ENCODE measurements at regions not wholly inside any gene's neighbourhood (a gene's known extent, or its start where the extent isn't known, plus 50 kb on each side); places are given as distances from the start of the nearest gene placed in this dataset.

- Histone ChIP-seq H3K36me3 (ENCODE audit: control insufficient read depth in 2 of 2, insufficient read depth in 2 of 2, low read length in 1 of 2) (no peaks in the 10 kb centered on the region), H3K9me3 (ENCODE audit: control insufficient read depth in 2 of 2, insufficient read depth in 1 of 2, low read length in 1 of 2) (no peaks in the 10 kb centered on the region), H3K27ac (ENCODE audit: low read depth in 1 of 2, low read length in 1 of 2) (no peak overlapping the region), H3K27me3 (ENCODE audit: control insufficient read depth in 2 of 2, insufficient read depth in 1 of 2, low read length in 1 of 2) (no peaks in the 10 kb centered on the region), H3K4me3 (ENCODE audit: low read length in 2 of 2) (no peak overlapping the region), H3K4me1 (ENCODE audit: control insufficient read depth in 2 of 2, insufficient read depth in 2 of 2, low read length in 2 of 2) (no peaks in the 10 kb centered on the region)
- WGBS: 79% methylated on average over 4 of the region's 4 CpGs
- DNase-seq (ENCODE audit: low read depth in 6 of 9, low spot score in 9 of 9): no peak
Measured at GRCh38 chr12:105451798-105452197, 121.3 kb downstream of the C12orf75 start.

DNA sequence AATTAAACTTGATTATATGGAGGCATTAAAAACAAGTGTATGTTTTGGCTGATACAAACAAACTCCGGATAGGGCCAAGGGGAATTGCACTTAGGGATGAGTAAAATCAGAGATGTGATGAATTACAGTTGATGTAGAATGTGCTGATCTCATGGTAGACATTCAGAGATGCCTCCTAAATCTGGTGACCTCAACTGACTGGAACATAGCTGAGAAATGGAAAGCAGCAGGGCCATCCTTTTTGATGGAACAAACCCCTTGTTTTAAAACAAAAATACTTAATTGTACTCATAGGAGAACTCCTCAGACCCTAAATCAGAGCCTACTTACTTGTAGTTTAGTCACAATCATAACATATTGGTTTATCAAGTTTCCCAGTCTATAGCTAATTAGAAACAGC lies 122.8 kb downstream of the C12orf75 start:
- no peak overlapping the region for H3K27ac ChIP-seq (ENCODE audit: low read depth in 1 of 2, low read length in 1 of 2)
- DNase-seq (ENCODE audit: low read depth in 6 of 9, low spot score in 9 of 9): no peak
- no peaks in the 10 kb centered on the region for H3K27me3 ChIP-seq (ENCODE audit: control insufficient read depth in 2 of 2, insufficient read depth in 1 of 2, low read length in 1 of 2)
- H3K9me3 ChIP-seq (ENCODE audit: control insufficient read depth in 2 of 2, insufficient read depth in 1 of 2, low read length in 1 of 2): no peaks in the 10 kb centered on the region
- no peaks in the 10 kb centered on the region for H3K4me1 ChIP-seq (ENCODE audit: control insufficient read depth in 2 of 2, insufficient read depth in 2 of 2, low read length in 2 of 2)
- H3K4me3 ChIP-seq (ENCODE audit: low read length in 2 of 2): no peak overlapping the region
- 98% methylated on average over 1 of the region's 1 CpG for WGBS
- H3K36me3 ChIP-seq (ENCODE audit: control insufficient read depth in 2 of 2, insufficient read depth in 2 of 2, low read length in 1 of 2): no peaks in the 10 kb centered on the region

DNA sequence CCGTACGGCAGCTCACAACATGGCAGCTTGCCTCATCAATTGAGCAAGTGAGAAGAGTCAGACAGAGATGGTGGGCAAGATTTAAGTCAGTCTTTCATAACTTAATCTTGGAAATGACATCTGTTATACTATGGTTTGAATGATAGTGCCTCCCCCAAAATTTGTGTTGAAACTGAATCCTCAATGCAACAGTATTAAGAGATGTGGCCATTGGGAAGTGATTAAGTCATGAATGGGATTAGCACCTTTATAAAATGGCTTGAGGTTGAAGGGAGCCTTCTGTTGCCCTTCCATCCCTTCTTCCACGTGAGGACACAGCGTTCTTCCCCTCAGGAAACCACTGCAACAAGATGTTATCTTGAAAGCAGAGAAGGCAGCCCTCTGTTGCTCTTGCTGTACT lies 124.2 kb downstream of the C12orf75 start:
- H3K27me3 ChIP-seq (ENCODE audit: control insufficient read depth in 2 of 2, insufficient read depth in 1 of 2, low read length in 1 of 2): no peaks in the 10 kb centered on the region
- H3K36me3 ChIP-seq (ENCODE audit: control insufficient read depth in 2 of 2, insufficient read depth in 2 of 2, low read length in 1 of 2): no peaks in the 10 kb centered on the region
- H3K9me3 ChIP-seq (ENCODE audit: control insufficient read depth in 2 of 2, insufficient read depth in 1 of 2, low read length in 1 of 2): no peaks in the 10 kb centered on the region
- 43% methylated on average over 4 of the region's 4 CpGs for WGBS
- no peak for DNase-seq (ENCODE audit: low read depth in 6 of 9, low spot score in 9 of 9)
- H3K4me3 ChIP-seq (ENCODE audit: low read length in 2 of 2): no peak overlapping the region
- no peaks in the 10 kb centered on the region for H3K4me1 ChIP-seq (ENCODE audit: control insufficient read depth in 2 of 2, insufficient read depth in 2 of 2, low read length in 2 of 2)
- no peak overlapping the region for H3K27ac ChIP-seq (ENCODE audit: low read depth in 1 of 2, low read length in 1 of 2)

GRCh38 chr12:105455261-105455660 lies 124.8 kb downstream of the C12orf75 start:
- Histone ChIP-seq H3K9me3 (ENCODE audit: control insufficient read depth in 2 of 2, insufficient read depth in 1 of 2, low read length in 1 of 2) (no peaks in the 10 kb centered on the region), H3K27ac (ENCODE audit: low read depth in 1 of 2, low read length in 1 of 2) (no peak overlapping the region), H3K4me1 (ENCODE audit: control insufficient read depth in 2 of 2, insufficient read depth in 2 of 2, low read length in 2 of 2) (no peaks in the 10 kb centered on the region), H3K36me3 (ENCODE audit: control insufficient read depth in 2 of 2, insufficient read depth in 2 of 2, low read length in 1 of 2) (no peaks in the 10 kb centered on the region), H3K4me3 (ENCODE audit: low read length in 2 of 2) (no peak overlapping the region), H3K27me3 (ENCODE audit: control insufficient read depth in 2 of 2, insufficient read depth in 1 of 2, low read length in 1 of 2) (no peaks in the 10 kb centered on the region)
- 99% methylated on average over 3 of the region's 3 CpGs for WGBS
- DNase-seq (ENCODE audit: low read depth in 6 of 9, low spot score in 9 of 9): no peak

DNA sequence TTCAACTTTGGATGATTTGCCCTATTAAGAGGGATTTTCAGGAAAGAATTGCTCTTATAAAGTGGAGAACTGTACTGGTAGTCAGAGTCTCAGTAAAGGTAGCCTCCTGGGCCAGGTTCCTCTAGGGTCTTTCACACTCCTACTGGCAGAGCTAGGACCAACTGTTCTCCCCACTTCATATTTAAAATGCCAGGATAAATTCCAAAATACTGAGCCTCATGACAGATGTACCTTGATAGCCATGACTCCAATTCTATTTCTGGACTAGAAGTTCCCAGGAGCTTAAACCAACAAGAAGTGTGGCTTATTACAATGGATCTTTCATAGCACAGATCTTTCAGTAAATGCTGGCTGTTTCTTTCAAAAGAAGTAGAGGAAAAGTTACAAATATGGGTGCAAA lies 126.5 kb downstream of the C12orf75 start:
- Histone ChIP-seq H3K9me3 (ENCODE audit: control insufficient read depth in 2 of 2, insufficient read depth in 1 of 2, low read length in 1 of 2) (no peaks in the 10 kb centered on the region), H3K4me3 (ENCODE audit: low read length in 2 of 2) (no peak overlapping the region), H3K27me3 (ENCODE audit: control insufficient read depth in 2 of 2, insufficient read depth in 1 of 2, low read length in 1 of 2) (no peaks in the 10 kb centered on the region), H3K4me1 (ENCODE audit: control insufficient read depth in 2 of 2, insufficient read depth in 2 of 2, low read length in 2 of 2) (no peaks in the 10 kb centered on the region), H3K36me3 (ENCODE audit: control insufficient read depth in 2 of 2, insufficient read depth in 2 of 2, low read length in 1 of 2) (no peaks in the 10 kb centered on the region), H3K27ac (ENCODE audit: low read depth in 1 of 2, low read length in 1 of 2) (no peak overlapping the region)
- no peak for DNase-seq (ENCODE audit: low read depth in 6 of 9, low spot score in 9 of 9)

- 86% methylated on average over 6 of the region's 6 CpGs for WGBS
- Histone ChIP-seq H3K9me3 (ENCODE audit: control insufficient read depth in 2 of 2, insufficient read depth in 1 of 2, low read length in 1 of 2) (no peaks in the 10 kb centered on the region), H3K27ac (ENCODE audit: low read depth in 1 of 2, low read length in 1 of 2) (no peak overlapping the region), H3K27me3 (ENCODE audit: control insufficient read depth in 2 of 2, insufficient read depth in 1 of 2, low read length in 1 of 2) (no peaks in the 10 kb centered on the region), H3K36me3 (ENCODE audit: control insufficient read depth in 2 of 2, insufficient read depth in 2 of 2, low read length in 1 of 2) (no peaks in the 10 kb centered on the region), H3K4me3 (ENCODE audit: low read length in 2 of 2) (no peak overlapping the region), H3K4me1 (ENCODE audit: control insufficient read depth in 2 of 2, insufficient read depth in 2 of 2, low read length in 2 of 2) (no peaks in the 10 kb centered on the region)
- DNase-seq (ENCODE audit: low read depth in 6 of 9, low spot score in 9 of 9): no peak
Measured at GRCh38 chr12:105459760-105460330, 129.4 kb downstream of the C12orf75 start.

GRCh38 chr12:105461271-105461943 lies 130.9 kb downstream of the C12orf75 start:
- WGBS: 91% methylated on average over 4 of the region's 4 CpGs
- no peaks in the 10 kb centered on the region for H3K27me3 ChIP-seq (ENCODE audit: control insufficient read depth in 2 of 2, insufficient read depth in 1 of 2, low read length in 1 of 2)
- no peak overlapping the region for H3K4me3 ChIP-seq (ENCODE audit: low read length in 2 of 2)
- no peaks in the 10 kb centered on the region for H3K36me3 ChIP-seq (ENCODE audit: control insufficient read depth in 2 of 2, insufficient read depth in 2 of 2, low read length in 1 of 2)
- H3K4me1 ChIP-seq (ENCODE audit: control insufficient read depth in 2 of 2, insufficient read depth in 2 of 2, low read length in 2 of 2): no peaks in the 10 kb centered on the region
- no peaks in the 10 kb centered on the region for H3K9me3 ChIP-seq (ENCODE audit: control insufficient read depth in 2 of 2, insufficient read depth in 1 of 2, low read length in 1 of 2)
- no peak for DNase-seq (ENCODE audit: low read depth in 6 of 9, low spot score in 9 of 9)
- H3K27ac ChIP-seq (ENCODE audit: low read depth in 1 of 2, low read length in 1 of 2): no peak overlapping the region

GRCh38 chr12:105461944-105462762 lies 131.7 kb downstream of the C12orf75 start:
- H3K36me3 ChIP-seq (ENCODE audit: control insufficient read depth in 2 of 2, insufficient read depth in 2 of 2, low read length in 1 of 2): no peaks in the 10 kb centered on the region
- no peaks in the 10 kb centered on the region for H3K27me3 ChIP-seq (ENCODE audit: control insufficient read depth in 2 of 2, insufficient read depth in 1 of 2, low read length in 1 of 2)
- 91% methylated on average over 7 of the region's 7 CpGs for WGBS
- no peak overlapping the region for H3K27ac ChIP-seq (ENCODE audit: low read depth in 1 of 2, low read length in 1 of 2)
- H3K4me3 ChIP-seq (ENCODE audit: low read length in 2 of 2): no peak overlapping the region
- no peaks in the 10 kb centered on the region for H3K4me1 ChIP-seq (ENCODE audit: control insufficient read depth in 2 of 2, insufficient read depth in 2 of 2, low read length in 2 of 2)
- no peak for DNase-seq (ENCODE audit: low read depth in 6 of 9, low spot score in 9 of 9)
- H3K9me3 ChIP-seq (ENCODE audit: control insufficient read depth in 2 of 2, insufficient read depth in 1 of 2, low read length in 1 of 2): no peaks in the 10 kb centered on the region

DNA sequence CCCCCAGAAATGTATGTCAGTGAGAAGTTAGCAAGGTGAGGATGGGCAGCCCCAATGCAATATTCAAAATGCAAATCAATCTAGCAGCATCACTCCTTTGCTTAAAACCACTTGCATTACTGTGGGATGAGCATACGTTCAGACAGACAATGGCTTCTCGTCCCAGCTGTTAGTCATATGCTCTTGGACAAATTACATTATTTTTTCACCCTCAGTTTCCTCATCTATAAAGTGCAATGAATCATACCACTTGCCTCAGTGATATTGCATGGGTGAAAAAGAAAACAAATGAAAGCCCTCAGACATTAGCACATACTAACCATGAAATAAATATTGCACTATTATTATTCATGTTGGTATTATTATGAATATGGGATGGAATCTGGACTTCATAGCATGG lies 132.3 kb downstream of the C12orf75 start:
- H3K4me1 ChIP-seq (ENCODE audit: control insufficient read depth in 2 of 2, insufficient read depth in 2 of 2, low read length in 2 of 2): no peaks in the 10 kb centered on the region
- no peaks in the 10 kb centered on the region for H3K36me3 ChIP-seq (ENCODE audit: control insufficient read depth in 2 of 2, insufficient read depth in 2 of 2, low read length in 1 of 2)
- H3K4me3 ChIP-seq (ENCODE audit: low read length in 2 of 2): no peak overlapping the region
- DNase-seq (ENCODE audit: low read depth in 6 of 9, low spot score in 9 of 9): no peak
- H3K27me3 ChIP-seq (ENCODE audit: control insufficient read depth in 2 of 2, insufficient read depth in 1 of 2, low read length in 1 of 2): no peaks in the 10 kb centered on the region
- 99% methylated on average over 2 of the region's 2 CpGs for WGBS
- H3K9me3 ChIP-seq (ENCODE audit: control insufficient read depth in 2 of 2, insufficient read depth in 1 of 2, low read length in 1 of 2): no peaks in the 10 kb centered on the region
- H3K27ac ChIP-seq (ENCODE audit: low read depth in 1 of 2, low read length in 1 of 2): no peak overlapping the region
